Endothelial cell of umbilical vein (primary cell): ENCODE measurements at regions not wholly inside any gene's neighbourhood (a gene's known extent, or its start where the extent isn't known, plus 50 kb on each side); places are given as distances from the start of the nearest gene placed in this dataset.

ENCODE experiments used
- BruUV-seq: library from RNA; stranded (reverse); fragments of 400-500 nt; replicated peaks from 2 replicates; lab custom pipeline; 2021; lab: Mats Ljungman, UMichigan
- CTCF ChIA-PET: fragments of 300-600, 350-600 bp; sonication (Branson Sonifier 250); formaldehyde crosslinking; loops from one replicate; lab custom pipeline; 2021; ENCODE audit warnings: antibody characterized with exemption, inconsistent platforms; lab: Charles Lee
- POLR2A ChIA-PET: fragments of 300-600, 350-600 bp; sonication (Branson Sonifier 250); formaldehyde crosslinking; loops from one replicate; lab custom pipeline; 2021; ENCODE audit warnings: antibody characterized with exemption, inconsistent platforms; lab: Charles Lee
- DNase-seq: peaks from one replicate; pipeline ENCODE4 v3.0.0-alpha.2; 2011; ENCODE audit warnings: low read depth, low spot score
- FAIRE-seq: peaks from 2 replicates; lab custom pipeline; 2011; peaks lifted over from hg19 to GRCh38; lab: Jason Lieb, UNC
- H2AFZ ChIP-seq: 2 replicates; pipeline ENCODE4 v1.6.0; 2012; ENCODE audit warnings: low read depth, low read length, control low read depth, inconsistent platforms
- H3K27ac ChIP-seq: 2 replicates; pipeline ENCODE4 v1.5.1; 2011; ENCODE audit warnings: low read depth, mild to moderate bottlenecking, control low read depth, low read length, moderate library complexity; ENCODE audit not compliant: insufficient read depth
- H3K27me3 ChIP-seq, 2 experiments: 2 replicates each; pipeline versions ENCODE4 v1.6.0 to v1.6.1; 2011; ENCODE audit warnings: low read length in 2 of 2, mixed read lengths in 1 of 2; ENCODE audit not compliant: control insufficient read depth in 2 of 2, insufficient read depth in 2 of 2
- H3K36me3 ChIP-seq, 2 experiments: 2 replicates in 1 of 2; 3 replicates in 1 of 2; pipeline ENCODE4 v1.5.1; 2011; ENCODE audit warnings: low read length in 2 of 2, mild to moderate bottlenecking in 1 of 2, moderate library complexity in 1 of 2; ENCODE audit not compliant: control insufficient read depth in 2 of 2, insufficient read depth in 2 of 2; ENCODE audit errors: extremely low read depth in 1 of 2
- H3K4me1 ChIP-seq: 3 replicates; pipeline ENCODE4 v1.5.1; 2011; ENCODE audit warnings: mild to moderate bottlenecking, low read length; ENCODE audit not compliant: control insufficient read depth, insufficient read depth; ENCODE audit errors: extremely low read depth
- H3K4me2 ChIP-seq: 2 replicates; pipeline ENCODE4 v1.6.1; 2011; ENCODE audit warnings: low read length, control low read depth, mixed read lengths; ENCODE audit not compliant: insufficient read depth
- H3K4me3 ChIP-seq, 3 experiments: fragments of 200-600 bp in 1 of 3; sonication (generic), shearing (Covaris generic) in 1 of 3; replicated peaks in 1 of 3; 2 replicates each; pipeline ENCODE4 v1.5.1; 2011 to 2016; ENCODE audit warnings: control low read depth in 3 of 3, low read length in 3 of 3, mild to moderate bottlenecking in 2 of 3, inconsistent platforms in 1 of 3, low read depth in 1 of 3, moderate library complexity in 1 of 3; ENCODE audit not compliant: insufficient read depth in 1 of 3
- H3K79me2 ChIP-seq: 2 replicates; pipeline ENCODE4 v1.6.0; 2012; ENCODE audit warnings: low read length, inconsistent platforms; ENCODE audit not compliant: control insufficient read depth, insufficient read depth
- H3K9ac ChIP-seq: replicated peaks from 2 replicates; pipeline ENCODE3; 2011; ENCODE audit warnings: low read length, control low read depth; ENCODE audit not compliant: insufficient read depth; ENCODE audit errors: extremely low read depth
- H3K9me1 ChIP-seq: replicated peaks from 3 replicates; pipeline ENCODE4 v1.6.0; 2011; ENCODE audit warnings: mild to moderate bottlenecking, low read length; ENCODE audit not compliant: control insufficient read depth, insufficient read depth; ENCODE audit errors: extremely low read depth
- H3K9me3 ChIP-seq: replicated peaks from 2 replicates; pipeline ENCODE4 v1.5.1; 2012; ENCODE audit warnings: low read length, inconsistent platforms; ENCODE audit not compliant: control insufficient read depth, insufficient read depth
- H4K20me1 ChIP-seq: replicated peaks from 2 replicates; pipeline ENCODE3; 2011; ENCODE audit warnings: mild to moderate bottlenecking, low read length; ENCODE audit not compliant: control insufficient read depth, insufficient read depth; ENCODE audit errors: extremely low read depth
- CTCF ChIP-seq, 2 donors: IDR thresholded peaks; 1 replicate in 1 of 2; 2 replicates in 1 of 2; pipeline ENCODE4 v1.5.1; 2011; ENCODE audit warnings: low read length in 2 of 2, mild to moderate bottlenecking in 2 of 2, moderate library complexity in 2 of 2, control low read depth in 1 of 2, inconsistent platforms in 1 of 2, low read depth in 1 of 2; ENCODE audit not compliant: insufficient read depth in 1 of 2; ENCODE audit errors: extremely low read depth in 1 of 2
- EZH2 ChIP-seq: IDR thresholded peaks from 2 replicates; pipeline ENCODE4 v1.6.1; 2012; ENCODE audit warnings: borderline replicate concordance, low read depth, mild to moderate bottlenecking, moderate library complexity, low read length, inconsistent platforms; ENCODE audit not compliant: severe bottlenecking
- FOS ChIP-seq: IDR thresholded peaks from 2 replicates; pipeline ENCODE4 v1.6.1; 2011; ENCODE audit warnings: mild to moderate bottlenecking, low read length, moderate library complexity, borderline replicate concordance; ENCODE audit not compliant: insufficient read depth
- GATA2 ChIP-seq: IDR thresholded peaks from 2 replicates; pipeline ENCODE4 v1.7.0; 2011; ENCODE audit warnings: low read depth, mild to moderate bottlenecking, moderate library complexity, mixed read lengths, low read length; ENCODE audit not compliant: insufficient read length, insufficient read depth
- JUN ChIP-seq: IDR thresholded peaks from 2 replicates; pipeline ENCODE4 v1.6.1; 2011; ENCODE audit warnings: borderline replicate concordance, low read depth; ENCODE audit not compliant: insufficient read length, insufficient read depth
- MAX ChIP-seq: IDR thresholded peaks from 2 replicates; pipeline ENCODE4 v1.6.1; 2011; ENCODE audit not compliant: insufficient read depth, insufficient read length
- MYC ChIP-seq: IDR thresholded peaks from one replicate; pipeline ENCODE4 v1.6.1; 2011; ENCODE audit warnings: mild to moderate bottlenecking, low read depth, low read length
- POLR2A ChIP-seq: IDR thresholded peaks from 2 replicates; pipeline ENCODE4 v1.6.1; 2012; ENCODE audit warnings: low read depth, mild to moderate bottlenecking, control low read depth, low read length
- POLR2AphosphoS5 ChIP-seq: IDR thresholded peaks from 2 replicates; pipeline ENCODE4 v1.6.1; 2012; ENCODE audit warnings: low read depth, mild to moderate bottlenecking, control low read depth, low read length, moderate library complexity; ENCODE audit not compliant: insufficient read depth
- dilution Hi-C: fragments of 300-500 bp; cut with MboI; formaldehyde crosslinking; loops from one replicate; pipeline ENCODE4 v1.15.0; 2019; ENCODE audit warnings: low sequenced_read_pairs; ENCODE audit not compliant: extremely low pct_ligation_motif_present
- intact Hi-C: fragments of 100-400 bp; cut with micrococcal nuclease; formaldehyde crosslinking; loops from one replicate; pipeline ENCODE4 v1.10.0; 2022

- no peaks in the 10 kb centered on the region for H3K9me1 ChIP-seq
- CTCF ChIA-PET: interaction anchor here (0.7 to 2.9 kb wide), 2 partner anchors 12 to 35 kb away, joined by 3 to 9 read pairs; no protein-coding TSS in a partner anchor
- BruUV-seq: no TSS peak
- peaks cover 3% of the 10 kb centered on the region for H3K4me1 ChIP-seq
- peak; percentile 70 for FAIRE-seq
- no peak overlapping the region for H3K27ac ChIP-seq
- H4K20me1 ChIP-seq: no peaks in the 10 kb centered on the region
- H3K79me2 ChIP-seq: no peaks in the 10 kb centered on the region
- H3K9ac ChIP-seq: no peak overlapping the region
- intact Hi-C loops (no loop called here), dilution Hi-C loops (no loop called here)
- DNase-seq: peak; percentile 66
- H3K36me3 ChIP-seq: no peaks in the 10 kb centered on the region
- POLR2A ChIA-PET: no interaction called here
- TF ChIP-seq POLR2AphosphoS5: no peak
- TF ChIP-seq FOS: peak; percentile 57
- H3K4me3 ChIP-seq: no peak overlapping the region
- H3K4me2 ChIP-seq: no peak overlapping the region
- no peaks in the 10 kb centered on the region for H3K27me3 ChIP-seq
- no peak overlapping the region for H2AFZ ChIP-seq
- H3K9me3 ChIP-seq: no peaks in the 10 kb centered on the region
Measured at GRCh38 chr18:28974504-28974903, 797.6 kb upstream of the CDH2 start.

- Histone ChIP-seq H3K79me2 (no peaks in the 10 kb centered on the region), H3K9me3 (no peaks in the 10 kb centered on the region), H3K4me2 (no peak overlapping the region), H3K27ac (no peak overlapping the region), H2AFZ (no peak overlapping the region), H3K4me3 (no peak overlapping the region), H3K9me1 (no peaks in the 10 kb centered on the region), H3K9ac (no peak overlapping the region), H3K4me1 (peaks cover 3% of the 10 kb centered on the region), H4K20me1 (no peaks in the 10 kb centered on the region), H3K36me3 (no peaks in the 10 kb centered on the region), H3K27me3 (no peaks in the 10 kb centered on the region)
- POLR2A ChIA-PET: no interaction called here
- no TSS peak for BruUV-seq
- dilution Hi-C loops (no loop called here), intact Hi-C loops (no loop called here)
- no peak for FAIRE-seq
- no peak for TF ChIP-seq POLR2A
- no peak for TF ChIP-seq MYC
- no peak for TF ChIP-seq FOS
- no peak for TF ChIP-seq JUN
- no peak for TF ChIP-seq MAX
- no peak for TF ChIP-seq EZH2
- no peak for TF ChIP-seq POLR2AphosphoS5
- TF ChIP-seq CTCF (IDR thresholded peaks at IDR 0.05; ENCODE audit: extremely low read depth in 1 of 2, insufficient read depth in 1 of 2, low read depth in 1 of 2, low read length in 2 of 2): no peak
- no peak for TF ChIP-seq GATA2
- CTCF ChIA-PET: interaction anchor here (1.5 to 3.0 kb wide), 3 partner anchors 10 to 12 kb away, joined by 5 to 9 read pairs (median 8); no protein-coding TSS in a partner anchor
- DNase-seq: no peak
Measured at GRCh38 chr18:28973324-28973723, 796.4 kb upstream of the CDH2 start.
